HL-60 (cell line): ENCODE measurements at regions not wholly inside any gene's neighbourhood (a gene's known extent, or its start where the extent isn't known, plus 50 kb on each side); places are given as distances from the start of the nearest gene placed in this dataset.

Source experiments
- DNase-seq, 2 experiments: peaks; one replicate each; pipeline ENCODE4 v3.0.0-alpha.2; 2010 to 2020; ENCODE audit warnings: low read depth in 1 of 2, low spot score in 1 of 2
- H3K27ac ChIP-seq: fragments of 250-450 bp; sonication (Bioruptor Pico); replicated peaks from 2 replicates; pipeline ENCODE4 v1.5.1; 2020; ENCODE audit warnings: mild to moderate bottlenecking, moderate library complexity
- H3K27me3 ChIP-seq: fragments of 250-450 bp; sonication (Bioruptor Pico); 2 replicates; pipeline ENCODE4 v1.5.1; 2021; ENCODE audit warnings: mild to moderate bottlenecking, moderate library complexity; ENCODE audit not compliant: insufficient read depth, poor library complexity, severe bottlenecking
- H3K4me3 ChIP-seq: replicated peaks from 2 replicates; pipeline ENCODE4 v1.5.1; 2011; ENCODE audit warnings: mild to moderate bottlenecking, control low read depth, low read length; ENCODE audit not compliant: insufficient read depth
- GABPA ChIP-seq: IDR thresholded peaks from 2 replicates; pipeline ENCODE4 v1.6.1; 2012; ENCODE audit warnings: low read depth
- POLR2AphosphoS5 ChIP-seq: IDR thresholded peaks from 2 replicates; pipeline ENCODE4 v1.6.1; 2012; ENCODE audit warnings: low read depth
- SPI1 ChIP-seq: IDR thresholded peaks from 2 replicates; pipeline ENCODE4 v1.6.1; 2012; ENCODE audit warnings: low read depth, mild to moderate bottlenecking, borderline replicate concordance
- TF ChIP-seq, protein P1 (sequence below): IDR thresholded peaks from one replicate; pipeline ENCODE4 v1.5.1; 2011; ENCODE audit warnings: low read length, control low read depth, inconsistent platforms; ENCODE audit not compliant: insufficient read depth
- TF ChIP-seq, protein P2 (sequence below): IDR thresholded peaks from 2 replicates; pipeline ENCODE4 v1.6.1; 2012; ENCODE audit warnings: low read depth; ENCODE audit not compliant: insufficient replicate concordance

DNA sequence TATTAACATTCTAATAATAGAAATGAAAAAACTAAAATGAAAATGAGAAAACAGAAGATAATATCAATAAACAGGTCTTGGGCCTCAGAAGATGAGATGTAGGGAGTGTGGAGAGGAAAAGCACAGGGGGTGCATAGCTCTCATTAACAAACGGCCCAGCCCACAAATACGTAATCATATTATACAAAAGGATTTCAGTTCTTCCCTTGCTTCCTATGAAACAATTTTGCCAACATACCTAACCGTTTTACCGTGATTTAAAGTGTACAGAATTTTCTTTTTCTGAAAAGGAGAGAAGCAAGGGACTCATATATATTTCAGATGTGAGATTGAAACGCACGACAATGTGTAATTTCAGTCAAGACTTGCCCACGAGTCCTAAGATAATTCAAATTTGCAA is 136.0 kb downstream of the HFE start:
- DNase-seq, result no peak
- TF ChIP-seq GABPA (no peak), SPI1 (no peak), POLR2AphosphoS5 (no peak)
- TF ChIP-seq, protein P1, sequence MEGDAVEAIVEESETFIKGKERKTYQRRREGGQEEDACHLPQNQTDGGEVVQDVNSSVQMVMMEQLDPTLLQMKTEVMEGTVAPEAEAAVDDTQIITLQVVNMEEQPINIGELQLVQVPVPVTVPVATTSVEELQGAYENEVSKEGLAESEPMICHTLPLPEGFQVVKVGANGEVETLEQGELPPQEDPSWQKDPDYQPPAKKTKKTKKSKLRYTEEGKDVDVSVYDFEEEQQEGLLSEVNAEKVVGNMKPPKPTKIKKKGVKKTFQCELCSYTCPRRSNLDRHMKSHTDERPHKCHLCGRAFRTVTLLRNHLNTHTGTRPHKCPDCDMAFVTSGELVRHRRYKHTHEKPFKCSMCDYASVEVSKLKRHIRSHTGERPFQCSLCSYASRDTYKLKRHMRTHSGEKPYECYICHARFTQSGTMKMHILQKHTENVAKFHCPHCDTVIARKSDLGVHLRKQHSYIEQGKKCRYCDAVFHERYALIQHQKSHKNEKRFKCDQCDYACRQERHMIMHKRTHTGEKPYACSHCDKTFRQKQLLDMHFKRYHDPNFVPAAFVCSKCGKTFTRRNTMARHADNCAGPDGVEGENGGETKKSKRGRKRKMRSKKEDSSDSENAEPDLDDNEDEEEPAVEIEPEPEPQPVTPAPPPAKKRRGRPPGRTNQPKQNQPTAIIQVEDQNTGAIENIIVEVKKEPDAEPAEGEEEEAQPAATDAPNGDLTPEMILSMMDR, result no peak
- TF ChIP-seq, protein P2, sequence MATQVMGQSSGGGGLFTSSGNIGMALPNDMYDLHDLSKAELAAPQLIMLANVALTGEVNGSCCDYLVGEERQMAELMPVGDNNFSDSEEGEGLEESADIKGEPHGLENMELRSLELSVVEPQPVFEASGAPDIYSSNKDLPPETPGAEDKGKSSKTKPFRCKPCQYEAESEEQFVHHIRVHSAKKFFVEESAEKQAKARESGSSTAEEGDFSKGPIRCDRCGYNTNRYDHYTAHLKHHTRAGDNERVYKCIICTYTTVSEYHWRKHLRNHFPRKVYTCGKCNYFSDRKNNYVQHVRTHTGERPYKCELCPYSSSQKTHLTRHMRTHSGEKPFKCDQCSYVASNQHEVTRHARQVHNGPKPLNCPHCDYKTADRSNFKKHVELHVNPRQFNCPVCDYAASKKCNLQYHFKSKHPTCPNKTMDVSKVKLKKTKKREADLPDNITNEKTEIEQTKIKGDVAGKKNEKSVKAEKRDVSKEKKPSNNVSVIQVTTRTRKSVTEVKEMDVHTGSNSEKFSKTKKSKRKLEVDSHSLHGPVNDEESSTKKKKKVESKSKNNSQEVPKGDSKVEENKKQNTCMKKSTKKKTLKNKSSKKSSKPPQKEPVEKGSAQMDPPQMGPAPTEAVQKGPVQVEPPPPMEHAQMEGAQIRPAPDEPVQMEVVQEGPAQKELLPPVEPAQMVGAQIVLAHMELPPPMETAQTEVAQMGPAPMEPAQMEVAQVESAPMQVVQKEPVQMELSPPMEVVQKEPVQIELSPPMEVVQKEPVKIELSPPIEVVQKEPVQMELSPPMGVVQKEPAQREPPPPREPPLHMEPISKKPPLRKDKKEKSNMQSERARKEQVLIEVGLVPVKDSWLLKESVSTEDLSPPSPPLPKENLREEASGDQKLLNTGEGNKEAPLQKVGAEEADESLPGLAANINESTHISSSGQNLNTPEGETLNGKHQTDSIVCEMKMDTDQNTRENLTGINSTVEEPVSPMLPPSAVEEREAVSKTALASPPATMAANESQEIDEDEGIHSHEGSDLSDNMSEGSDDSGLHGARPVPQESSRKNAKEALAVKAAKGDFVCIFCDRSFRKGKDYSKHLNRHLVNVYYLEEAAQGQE, result no peak

DNA sequence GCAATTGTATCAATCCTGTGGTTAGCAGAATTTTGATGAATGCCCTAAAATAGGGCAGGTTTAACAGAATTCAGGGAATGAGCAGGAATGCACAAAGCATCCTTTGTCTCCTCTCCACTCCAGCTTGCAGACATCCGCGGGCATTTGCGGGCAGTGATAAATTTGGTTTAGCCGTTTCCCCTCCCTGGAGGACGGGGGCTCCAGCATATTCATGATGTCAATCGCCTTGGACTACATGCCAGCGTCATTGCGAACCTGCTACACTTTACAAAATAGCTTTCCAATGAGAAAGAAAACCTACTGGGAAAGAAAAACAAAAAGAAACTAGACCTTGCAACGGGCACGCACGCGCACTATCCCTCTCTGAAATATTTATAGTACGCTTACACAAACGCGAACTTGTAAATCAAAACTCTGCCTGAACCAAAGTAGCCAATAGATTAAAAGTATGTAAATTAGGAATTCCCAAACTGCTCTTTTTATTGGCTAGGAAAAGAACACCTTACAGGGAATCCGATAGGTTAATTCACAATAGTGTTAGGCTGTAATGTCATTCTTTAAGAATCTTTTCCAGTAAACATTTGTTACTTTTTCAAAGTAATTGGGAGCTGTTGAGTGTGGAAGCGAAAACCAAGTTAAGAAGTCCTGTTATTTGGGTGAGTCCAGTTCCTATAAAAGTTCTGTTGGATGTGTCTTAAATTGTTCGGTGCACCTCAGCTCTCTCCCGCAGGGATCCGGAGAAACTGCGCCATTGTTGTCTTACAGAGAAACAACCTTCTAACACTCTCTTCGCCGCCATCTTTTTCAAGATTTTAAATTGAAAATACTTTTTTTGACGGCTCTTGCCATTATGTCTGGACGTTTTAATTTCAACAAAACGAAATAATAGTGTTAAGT is 136.7 kb downstream of the HFE start:
- no peak for TF ChIP-seq GABPA
- TF ChIP-seq, protein P1, result no peak
- TF ChIP-seq, protein P2, result no peak
- TF ChIP-seq POLR2AphosphoS5, result no peak
- no peak for TF ChIP-seq SPI1
- H3K27ac ChIP-seq, result no peak overlapping the region
- no peak for DNase-seq
- no peak overlapping the region for H3K4me3 ChIP-seq
- no peaks in the 10 kb centered on the region for H3K27me3 ChIP-seq

More for the DNA sequence above, 136.0 kb downstream of the HFE start:
- Histone ChIP-seq H3K27me3 (no peaks in the 10 kb centered on the region), H3K4me3 (no peak overlapping the region), H3K27ac (no peak overlapping the region)

DNA sequence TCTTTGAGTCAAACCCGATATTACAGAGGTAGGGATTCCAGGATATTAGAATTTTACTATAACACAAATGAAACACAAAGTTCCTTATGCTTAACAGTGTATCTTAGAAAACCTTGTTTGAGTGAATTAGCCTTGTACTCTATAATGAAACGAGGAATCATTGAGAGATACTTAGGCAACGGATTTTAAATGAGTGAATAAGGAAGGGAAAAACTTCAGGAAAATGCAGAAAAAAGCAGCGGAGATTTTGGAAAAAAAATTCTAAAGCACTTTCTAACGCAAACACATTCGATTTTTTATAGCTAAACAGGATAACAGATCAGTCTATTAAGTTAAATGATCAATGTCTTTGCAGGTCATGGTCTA is 137.3 kb downstream of the HFE start:
- no peak for DNase-seq
- Histone ChIP-seq H3K27ac (no peak overlapping the region), H3K4me3 (no peak overlapping the region), H3K27me3 (no peaks in the 10 kb centered on the region)
- no peak for TF ChIP-seq POLR2AphosphoS5
- no peak for TF ChIP-seq SPI1
- TF ChIP-seq, protein P1, result no peak
- TF ChIP-seq, protein P2, result no peak
- no peak for TF ChIP-seq GABPA
